Right renal pelvis (tissue), 4 donors: ENCODE measurements at regions not wholly inside any gene's neighbourhood (a gene's known extent, or its start where the extent isn't known, plus 50 kb on each side); places are given as distances from the start of the nearest gene placed in this dataset.

Experiments
- DNase-seq, 4 donors: peaks; one replicate each; pipeline ENCODE4 v3.0.0-alpha.2; 2013; ENCODE audit warnings: low read depth in 4 of 4, low spot score in 3 of 4, missing footprints in 1 of 4

DNA sequence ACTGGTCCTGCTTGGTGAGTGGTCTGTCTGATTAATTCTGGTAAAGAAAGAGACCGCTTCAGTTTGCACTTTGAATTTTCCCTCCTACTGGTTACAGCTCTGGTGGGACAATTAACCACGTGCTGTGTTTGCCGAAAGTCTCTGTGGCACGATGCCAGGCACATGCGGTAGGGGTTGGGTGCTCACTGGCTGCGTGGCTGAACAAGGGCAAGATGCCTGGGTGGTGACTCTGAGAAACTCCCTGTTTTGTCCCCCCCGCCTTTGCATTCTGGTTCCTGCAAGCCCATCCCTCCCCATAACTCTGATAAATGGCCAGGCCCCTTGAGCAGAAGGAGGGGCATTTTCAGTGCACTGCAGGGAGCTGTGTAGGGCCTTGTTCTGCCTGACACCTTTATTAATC is 206.1 kb downstream of the TFCP2L1 start:
- no peak for DNase-seq

DNA sequence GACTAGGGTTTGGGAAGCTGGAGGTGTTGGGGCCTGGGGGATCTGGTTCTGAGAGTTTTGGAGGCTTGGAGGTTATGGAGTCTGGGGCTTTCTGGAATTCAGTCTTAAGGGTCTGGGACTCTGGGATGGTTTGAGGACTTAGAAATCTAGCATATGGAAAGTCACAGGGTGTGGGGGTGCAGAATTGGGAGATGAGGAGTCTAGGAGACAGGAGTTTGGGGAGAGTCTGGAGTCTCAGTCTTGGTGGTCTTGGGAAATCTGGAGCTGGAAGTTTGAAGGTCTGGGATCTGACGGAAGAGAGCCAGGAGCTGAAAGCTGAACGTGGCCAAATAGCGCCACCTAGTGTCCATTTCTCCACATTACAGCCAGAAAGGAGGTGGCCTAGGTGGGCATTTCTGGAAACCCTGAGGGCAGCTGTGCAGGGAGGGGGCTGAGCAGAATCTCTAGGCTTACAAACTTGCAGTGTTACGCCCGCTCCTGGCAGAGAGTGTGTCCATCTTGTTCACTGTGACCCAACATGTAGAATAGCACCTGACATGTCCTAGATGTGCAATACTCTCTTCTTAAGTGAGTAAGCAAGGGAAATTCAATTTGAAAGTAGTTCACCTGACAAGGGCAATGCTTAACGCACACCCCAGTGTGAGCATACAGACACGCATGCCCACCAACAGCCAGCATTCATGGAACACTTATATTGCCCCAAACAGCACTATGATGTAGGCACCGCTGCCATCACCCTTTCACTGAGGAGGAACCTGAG is 204.8 kb downstream of the TFCP2L1 start:
- peak in 1 of 4 donors; percentile 74 for DNase-seq

DNA sequence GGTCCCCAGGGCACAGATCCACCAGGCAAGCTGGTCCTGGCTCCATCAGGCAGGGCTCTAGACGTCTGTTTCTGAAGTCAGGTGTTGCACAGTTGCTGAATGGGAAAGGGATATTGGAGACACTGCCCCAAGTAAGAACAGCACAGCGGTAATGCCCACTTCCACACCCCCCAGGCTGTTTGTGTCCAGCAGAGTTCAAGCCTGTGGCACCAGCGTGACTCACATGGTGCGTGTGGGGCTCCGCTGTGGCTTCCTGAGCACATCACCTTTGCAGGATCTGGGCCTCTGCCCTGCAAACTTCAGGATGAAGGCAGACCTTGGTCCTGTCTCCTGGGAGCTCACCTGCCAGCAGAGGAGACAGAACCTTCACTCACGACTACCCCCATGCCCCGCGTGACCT is 203.3 kb downstream of the TFCP2L1 start:
- no peak for DNase-seq

DNA sequence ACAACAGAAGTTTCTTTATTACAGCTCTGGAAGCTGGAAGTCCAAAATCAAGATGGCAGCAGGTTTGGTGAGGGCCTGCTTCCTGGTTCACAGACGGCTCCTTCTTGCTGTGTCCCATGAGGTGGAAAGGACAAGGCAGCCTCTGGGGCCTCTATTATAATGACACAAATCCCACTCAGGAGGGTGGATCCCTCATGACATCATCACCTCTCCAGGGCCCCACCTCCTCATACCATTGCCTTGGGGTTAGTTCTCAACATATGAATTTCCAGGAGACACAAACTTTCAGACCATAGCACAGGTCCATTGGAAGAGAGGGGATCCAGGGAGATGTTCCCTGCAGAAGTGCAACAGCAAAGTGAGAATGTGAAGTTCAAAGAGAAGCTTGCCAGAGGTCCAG is 202.8 kb downstream of the TFCP2L1 start:
- DNase-seq, result no peak

DNA sequence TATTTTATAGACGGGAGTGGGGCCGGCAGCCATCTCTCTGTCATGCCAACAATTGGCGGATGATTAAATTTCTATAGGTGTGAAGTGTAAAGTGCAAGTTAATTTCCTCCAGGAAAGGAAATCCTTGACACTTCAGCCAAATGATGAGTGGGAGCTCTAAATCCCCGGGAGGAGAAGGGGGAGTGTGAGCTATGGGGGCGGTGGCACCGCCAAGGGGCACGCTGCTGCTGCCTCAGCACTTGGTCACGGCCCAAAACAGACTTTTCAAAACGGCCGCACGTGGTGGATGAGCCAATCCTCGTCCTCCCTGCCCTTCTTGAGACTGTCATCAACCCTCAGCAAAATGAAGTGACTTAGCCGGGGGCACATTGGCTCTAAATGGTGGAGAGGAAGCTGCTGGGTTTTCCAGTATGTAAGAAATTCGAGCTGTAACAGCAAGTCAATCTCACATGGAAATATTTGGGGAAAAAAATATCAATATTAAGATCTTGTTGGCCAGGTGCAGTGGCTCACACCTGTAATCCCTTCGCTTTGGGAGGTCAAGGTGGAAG is 200.8 kb downstream of the TFCP2L1 start:
- DNase-seq, result no peak

DNA sequence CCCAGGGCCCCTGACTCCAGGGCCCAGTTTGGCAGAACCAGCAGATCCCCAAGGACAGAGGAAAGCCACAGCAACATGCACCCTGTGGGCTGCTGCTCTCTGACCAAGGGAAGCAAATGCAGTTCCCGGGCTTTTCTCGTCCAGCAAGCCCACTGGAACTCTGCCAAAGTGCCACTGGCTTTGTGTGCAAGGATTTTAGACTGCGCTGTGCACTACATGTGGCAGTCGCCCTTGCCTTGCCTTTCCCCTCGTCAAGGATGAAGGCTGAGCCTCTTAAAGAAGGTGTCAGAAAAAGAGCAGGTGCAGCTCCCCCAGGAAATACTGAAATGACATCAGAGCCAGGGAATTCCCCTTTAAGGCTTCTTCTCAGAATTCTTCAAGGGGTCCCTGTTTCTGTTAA is 199.2 kb downstream of the TFCP2L1 start:
- no peak for DNase-seq

DNA sequence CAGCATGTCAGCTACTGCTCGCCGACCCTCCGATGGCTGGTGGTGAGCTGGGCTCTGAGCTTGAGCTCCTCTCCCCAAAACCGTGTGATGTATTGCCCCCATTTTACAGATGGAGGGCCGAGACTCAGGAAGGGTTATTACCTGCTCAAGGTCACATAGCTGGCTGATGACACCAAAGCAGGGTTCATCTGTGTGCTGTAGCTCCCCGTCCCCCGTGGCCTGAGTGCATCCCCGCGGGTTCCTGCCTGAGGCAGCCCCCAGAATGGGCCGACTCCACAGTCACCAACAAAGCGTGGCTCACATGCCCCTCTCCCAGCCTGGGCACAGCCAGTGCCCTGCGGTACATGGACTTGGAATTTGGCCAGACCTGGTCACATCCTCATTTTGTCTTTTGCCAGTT is 198.6 kb downstream of the TFCP2L1 start:
- no peak for DNase-seq

DNA sequence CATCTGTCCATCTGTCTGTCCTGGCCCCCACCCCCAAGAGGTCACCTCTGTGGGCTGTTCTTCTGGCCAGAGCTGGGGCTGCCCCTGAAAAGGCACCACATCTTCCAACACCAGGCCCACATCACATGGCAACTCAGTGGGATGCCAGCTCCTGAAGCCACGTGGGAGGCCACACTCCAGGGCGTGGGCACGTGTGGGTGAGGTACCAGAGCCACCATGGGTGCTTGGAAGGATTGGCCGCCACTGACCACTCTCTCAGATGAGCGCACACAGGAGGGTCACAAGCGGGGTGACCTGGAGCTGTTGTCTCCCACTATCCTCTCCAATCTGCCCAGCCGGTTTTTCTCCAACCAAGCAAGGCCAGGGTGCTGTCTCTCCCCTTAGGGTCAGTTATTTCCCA is 197.9 kb downstream of the TFCP2L1 start:
- no peak for DNase-seq

DNA sequence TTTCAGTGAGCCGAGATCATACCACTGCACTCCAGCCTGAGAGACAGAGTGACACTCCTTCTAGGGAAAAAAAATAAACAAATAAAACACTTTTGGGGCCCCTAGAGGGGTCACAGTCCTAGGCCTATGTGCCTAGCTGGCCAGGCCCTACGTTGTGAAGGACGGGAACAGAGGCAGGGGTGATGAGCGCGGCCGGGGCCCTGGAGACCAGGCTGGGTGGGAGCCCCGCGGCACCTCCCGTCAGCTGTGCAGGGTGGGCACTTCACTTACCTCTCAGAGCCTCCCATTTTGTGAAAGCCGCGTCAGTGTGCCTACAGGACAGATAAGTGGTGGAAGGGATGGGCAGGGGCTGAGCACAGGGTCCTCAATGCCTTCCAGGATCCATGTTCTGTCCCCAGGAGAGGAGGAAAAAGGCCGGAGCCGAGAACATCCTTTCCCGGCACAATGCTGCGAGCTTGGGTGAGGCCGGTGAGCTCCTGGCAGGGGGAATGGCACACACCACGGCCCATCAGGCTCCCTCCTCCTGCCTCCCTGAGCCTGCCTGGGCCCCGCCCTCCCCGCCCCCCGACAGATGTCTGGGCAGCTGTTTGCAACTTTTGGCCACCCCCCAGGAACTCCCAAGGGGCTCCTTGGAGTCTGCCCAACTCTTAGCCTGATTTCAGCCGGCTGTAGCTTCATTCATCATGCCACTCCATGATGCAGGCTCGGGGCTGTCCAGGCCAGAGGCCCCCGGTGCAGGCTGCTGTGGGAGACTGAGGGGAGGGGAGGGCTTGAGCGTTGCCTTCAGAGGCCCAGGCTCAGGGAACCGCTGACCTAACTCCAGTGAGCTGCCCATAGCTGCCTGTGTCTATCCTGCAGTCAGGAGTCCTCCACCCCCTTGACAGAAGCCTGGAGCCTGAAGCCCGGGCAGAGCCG is 196.5 kb downstream of the TFCP2L1 start:
- DNase-seq, result no peak

DNA sequence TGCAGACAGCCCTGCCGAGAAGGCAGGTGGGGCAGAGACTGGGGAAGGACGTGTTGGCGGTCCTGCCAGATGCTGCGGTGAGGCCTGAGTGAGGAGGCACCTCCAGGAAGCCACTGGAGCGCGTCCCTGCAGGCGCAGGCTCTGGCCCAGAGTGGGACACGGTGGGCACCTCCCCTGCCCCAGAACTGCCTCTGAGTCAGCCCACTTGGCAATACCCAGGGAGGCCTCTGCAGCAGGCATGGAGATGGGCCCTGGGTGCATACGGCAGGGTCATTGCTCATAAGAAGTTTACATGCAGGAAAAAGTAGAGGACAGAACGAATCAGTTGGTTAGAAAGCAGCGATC is 195.9 kb downstream of the TFCP2L1 start:
- DNase-seq, result no peak

DNA sequence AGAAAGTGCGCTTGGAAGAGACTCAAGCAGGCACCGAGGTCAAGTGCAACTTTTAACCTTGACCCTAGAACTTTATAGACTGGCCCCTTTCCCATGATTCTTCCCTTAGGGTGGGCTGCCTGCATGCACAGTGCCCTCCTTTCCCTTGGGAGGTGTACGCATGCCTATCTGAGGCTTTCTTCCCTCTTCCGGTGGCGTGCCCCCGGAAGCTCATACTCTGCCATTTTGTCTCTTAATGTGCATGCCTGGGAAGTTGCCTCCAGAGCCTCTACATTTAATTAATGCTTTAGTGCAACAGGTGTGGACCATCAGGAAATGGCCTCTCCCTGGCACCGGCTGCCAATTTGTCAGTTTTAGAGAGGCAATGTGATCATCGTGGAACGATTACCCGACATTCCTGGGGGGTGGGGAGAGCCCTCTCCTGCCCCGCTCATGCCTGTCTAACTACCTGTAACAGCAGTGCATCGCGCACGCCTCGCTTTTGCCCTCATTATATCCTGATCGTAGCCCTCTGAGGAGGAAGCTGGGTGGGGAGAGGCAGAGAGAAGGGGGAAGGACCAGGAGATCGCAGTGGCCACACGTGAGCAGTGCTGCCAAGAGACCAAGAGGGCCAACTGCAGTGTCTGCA is 194.8 kb downstream of the TFCP2L1 start:
- no peak for DNase-seq

DNA sequence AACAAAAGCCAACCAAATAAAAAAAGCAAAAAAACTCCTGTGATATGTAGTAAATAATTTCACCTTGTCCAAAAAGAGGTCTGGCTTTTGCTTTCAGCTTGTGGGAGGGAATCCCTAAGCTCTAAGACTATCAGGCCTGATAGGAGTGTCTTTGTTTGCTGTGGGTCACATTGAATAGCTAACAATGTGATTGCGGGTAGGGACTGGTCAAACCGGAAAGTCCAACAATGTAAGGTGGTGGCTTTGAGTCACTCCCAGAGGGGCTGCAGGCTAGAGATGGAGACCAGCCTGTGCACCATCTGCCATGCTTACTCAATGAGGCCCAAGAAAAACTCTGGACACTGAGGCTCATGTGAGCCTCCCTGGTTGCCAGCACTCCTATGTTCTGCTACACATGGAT is 192.9 kb downstream of the TFCP2L1 start:
- DNase-seq, result no peak

DNA sequence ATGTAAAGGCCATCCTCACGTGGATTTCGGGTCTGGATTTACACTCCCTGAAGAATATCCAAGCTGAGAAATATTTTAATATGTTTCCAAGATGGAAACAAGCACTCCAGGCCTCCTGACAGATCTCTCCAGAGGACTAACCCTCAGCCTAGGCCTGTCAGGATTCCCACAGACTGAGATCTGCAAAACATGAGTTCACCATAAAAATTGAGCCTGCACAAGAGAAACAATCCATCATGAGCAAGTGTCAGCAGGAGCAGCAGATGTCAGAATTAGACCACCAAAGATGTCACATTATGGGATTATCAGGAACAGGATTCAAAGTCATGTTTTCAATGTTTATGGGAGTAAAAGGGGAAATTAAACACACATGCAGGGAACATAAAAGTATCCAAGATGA is 191.3 kb downstream of the TFCP2L1 start:
- DNase-seq, result no peak

DNA sequence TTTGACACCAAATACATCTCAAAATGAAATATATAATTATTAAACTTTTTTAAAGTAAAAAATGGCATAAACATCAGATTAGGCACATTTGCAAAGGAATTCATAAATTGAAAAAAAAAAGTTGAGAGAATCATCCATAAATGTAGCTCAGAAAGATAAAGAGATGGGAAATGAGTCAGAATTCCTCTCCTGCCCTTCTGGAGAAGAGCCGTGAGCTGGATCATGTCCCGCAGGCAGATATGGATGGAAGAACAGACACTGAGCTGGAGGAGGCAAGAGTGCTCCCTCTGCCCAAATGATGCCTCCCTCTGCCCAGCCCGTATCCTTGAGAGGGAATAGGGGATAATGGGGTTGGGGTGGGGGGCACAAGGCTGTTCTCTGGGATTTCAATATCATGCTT is 190.9 kb downstream of the TFCP2L1 start:
- no peak for DNase-seq

DNA sequence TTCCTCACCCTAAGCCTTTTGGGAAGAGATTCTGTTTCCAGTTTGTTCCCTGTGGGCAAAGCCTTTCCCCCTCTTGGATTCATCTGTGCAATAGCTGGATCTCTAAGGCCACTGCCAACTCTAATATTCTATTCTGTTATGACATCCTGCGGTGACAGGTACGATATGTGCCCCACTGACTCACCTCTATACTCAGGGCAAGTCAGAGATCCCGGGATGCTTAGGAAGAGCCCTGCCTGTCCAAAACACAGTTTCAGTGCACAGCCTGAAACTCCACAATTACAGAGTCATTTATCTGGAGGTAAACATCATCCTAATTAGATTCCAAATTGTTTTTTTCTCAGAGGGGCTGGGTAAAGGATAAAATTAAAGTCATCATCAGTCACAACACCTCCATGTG is 190.2 kb downstream of the TFCP2L1 start:
- DNase-seq, result no peak

DNA sequence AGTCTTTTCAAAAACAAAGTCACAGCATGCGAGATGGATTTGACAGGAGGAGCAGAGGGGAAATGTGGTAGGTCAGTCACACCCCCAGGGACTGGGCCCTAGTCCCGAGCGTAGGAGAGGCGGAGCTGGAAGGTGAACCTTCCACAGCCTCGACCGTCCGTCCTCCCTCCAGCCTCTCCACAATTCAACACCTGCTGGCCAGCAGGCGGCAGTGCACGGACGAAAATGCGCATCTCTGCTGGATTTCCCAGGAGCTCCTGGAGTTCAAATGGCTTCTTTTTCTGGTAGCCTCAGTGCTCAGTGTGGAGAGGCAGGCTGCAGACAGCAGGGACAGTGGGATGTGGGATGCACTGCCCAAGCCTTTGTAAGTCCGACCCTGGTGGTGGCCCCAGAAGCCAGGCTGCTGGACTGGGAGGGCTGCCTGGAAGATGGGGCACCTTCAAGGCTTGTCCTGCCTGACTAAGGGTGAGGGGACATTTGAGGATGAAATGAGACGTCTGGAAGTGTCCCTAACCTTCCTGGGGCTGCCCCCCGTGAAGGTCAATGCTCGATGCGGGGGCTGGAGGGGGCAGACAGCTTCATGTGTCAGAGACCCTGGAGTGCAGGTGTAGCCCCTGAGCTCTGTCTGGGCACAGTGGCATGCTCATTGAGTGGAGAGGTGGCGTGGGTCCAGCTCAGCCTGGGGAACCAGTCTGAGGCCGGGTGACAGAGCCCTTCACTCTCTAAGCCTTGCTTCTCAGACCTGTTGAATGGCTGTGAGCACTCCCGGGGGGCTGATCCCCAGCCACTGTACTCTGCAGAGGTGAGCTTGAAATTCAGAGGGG is 189.5 kb downstream of the TFCP2L1 start:
- DNase-seq, result no peak

DNA sequence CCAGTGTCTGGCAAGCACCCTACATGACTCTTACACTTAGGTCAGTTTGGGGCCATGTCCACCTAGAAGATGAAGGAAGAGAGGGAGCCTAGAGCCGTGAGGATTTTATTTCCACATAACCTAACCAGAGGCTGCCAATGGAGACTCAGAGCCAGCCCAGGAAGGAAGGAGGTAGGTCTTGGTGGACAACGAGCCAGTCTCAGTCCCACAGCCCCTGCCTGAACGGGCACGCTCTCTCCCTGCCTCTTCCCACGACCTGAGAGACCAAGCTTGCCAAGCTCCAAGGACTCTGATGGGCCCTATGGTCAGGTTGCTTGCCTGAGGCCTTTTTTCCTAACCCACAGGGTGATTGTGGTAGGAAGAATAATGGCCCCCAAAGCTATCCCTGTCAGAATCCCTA is 188.4 kb downstream of the TFCP2L1 start:
- no peak for DNase-seq

DNA sequence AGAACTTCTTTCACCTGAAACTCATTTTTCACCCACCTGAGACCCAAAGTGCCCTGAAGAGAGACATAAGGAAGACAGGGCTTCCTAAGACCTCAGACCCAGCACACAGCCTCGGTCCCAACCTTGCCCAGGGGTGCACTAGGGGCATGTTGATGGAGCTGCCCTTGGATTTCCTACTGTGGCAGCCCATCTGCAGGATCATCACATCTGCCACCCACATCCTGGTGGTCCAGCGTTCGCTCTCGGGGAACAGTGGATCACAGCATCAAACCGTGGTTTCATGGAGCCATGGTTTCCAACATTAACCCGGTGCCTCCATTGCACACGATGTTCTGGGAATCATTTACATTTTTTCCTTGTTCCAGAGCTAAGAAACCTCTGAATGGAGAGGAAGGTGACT is 186.4 kb downstream of the TFCP2L1 start:
- DNase-seq, result no peak

DNA sequence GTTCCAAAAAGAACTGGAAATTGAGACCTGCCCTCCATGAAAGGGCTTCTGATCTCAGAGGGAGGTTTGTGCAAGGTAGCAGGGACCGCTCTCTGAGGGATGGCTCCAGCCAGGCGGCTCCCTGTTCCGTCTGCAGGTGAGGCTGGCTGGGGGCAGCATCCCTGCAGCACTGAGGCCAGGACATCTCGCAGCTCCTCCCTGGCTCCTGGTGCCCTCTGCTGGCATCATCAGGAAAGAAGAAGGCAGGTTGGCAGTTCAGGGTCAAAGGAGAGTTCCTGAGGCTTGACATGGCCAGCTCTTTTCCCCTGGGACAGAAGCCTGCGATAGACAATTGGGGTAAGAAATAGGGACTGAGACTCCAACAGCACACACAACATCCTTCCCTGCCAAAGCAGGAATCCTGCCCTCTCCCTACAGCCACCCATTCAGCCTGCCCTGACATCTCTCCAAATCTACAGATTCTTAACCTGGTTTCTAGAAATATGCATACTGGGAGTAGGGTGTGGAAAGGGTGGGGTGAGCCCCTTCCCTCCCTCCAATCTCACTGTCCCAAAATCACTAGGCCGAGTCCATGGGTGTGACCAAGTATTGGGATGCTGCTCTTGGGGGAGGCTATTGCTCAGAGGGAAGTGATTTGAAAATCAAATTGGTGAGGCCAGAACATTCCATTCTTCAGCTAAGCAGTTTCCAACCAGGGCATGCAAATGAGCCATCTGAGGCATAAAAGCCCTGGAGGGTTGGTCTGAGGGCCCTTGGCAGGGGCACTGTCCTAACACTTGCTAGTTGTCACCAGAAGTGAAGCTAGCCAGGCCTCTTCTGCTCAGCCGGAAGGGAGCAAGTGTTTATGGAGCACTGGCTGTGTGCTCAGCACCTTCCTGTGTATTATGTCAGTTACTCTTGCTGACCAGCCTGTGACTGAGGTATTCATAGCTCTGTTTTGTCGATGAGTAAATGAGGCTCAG is 185.4 kb downstream of the TFCP2L1 start:
- no peak for DNase-seq
